Kidney capillary endothelial cell (primary cell): ENCODE measurements at regions not wholly inside any gene's neighbourhood (a gene's known extent, or its start where the extent isn't known, plus 50 kb on each side); places are given as distances from the start of the nearest gene placed in this dataset.
A peak's percentile ranks its signal among the peaks of the same experiment; 100 is the strongest.

Experiments used
- DNase-seq: peaks from one replicate; pipeline ENCODE4 v3.0.0-alpha.2; 2018; ENCODE audit warnings: low spot score

DNA sequence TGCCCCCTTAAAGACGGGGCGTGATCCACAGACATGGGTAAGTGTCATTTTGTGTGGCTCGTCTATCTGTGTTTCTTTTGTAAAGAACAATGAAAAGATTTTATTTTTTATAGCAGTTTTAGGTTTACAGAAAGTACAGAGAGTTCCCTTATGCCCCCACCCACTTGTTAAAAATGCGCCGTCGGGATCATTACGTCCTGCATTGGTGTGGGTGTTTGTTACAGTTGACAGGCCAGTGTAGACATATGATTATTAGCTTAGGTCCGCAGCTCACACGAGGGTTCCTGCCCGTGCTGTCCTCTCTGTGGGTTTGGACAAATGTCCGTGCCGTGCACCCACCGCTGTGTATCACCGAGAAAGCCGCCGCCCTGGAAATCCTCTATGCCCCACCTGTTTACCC is 50.5 kb downstream of the RGS12 start:
- no peak for DNase-seq

DNA sequence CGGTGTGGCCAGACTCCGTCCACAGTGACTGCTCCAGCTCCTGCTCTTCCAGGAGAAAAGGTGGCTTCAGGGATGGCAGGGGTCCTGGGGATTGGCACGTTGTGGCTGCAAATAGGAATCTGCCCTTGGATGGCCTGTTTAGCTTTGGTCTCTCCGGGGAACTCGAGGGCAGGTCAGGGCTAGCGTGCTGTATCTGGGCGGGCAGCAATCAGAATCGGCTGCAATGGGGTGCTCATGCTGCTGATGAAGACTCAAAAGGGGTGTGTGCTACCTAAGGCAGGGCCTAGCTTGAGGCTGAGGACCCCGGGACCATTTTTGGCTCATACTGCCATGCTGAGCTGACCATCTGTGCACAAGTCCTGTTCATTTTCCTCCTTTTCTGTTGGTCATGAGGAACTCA is 51.3 kb downstream of the RGS12 start:
- DNase-seq = no peak

DNA sequence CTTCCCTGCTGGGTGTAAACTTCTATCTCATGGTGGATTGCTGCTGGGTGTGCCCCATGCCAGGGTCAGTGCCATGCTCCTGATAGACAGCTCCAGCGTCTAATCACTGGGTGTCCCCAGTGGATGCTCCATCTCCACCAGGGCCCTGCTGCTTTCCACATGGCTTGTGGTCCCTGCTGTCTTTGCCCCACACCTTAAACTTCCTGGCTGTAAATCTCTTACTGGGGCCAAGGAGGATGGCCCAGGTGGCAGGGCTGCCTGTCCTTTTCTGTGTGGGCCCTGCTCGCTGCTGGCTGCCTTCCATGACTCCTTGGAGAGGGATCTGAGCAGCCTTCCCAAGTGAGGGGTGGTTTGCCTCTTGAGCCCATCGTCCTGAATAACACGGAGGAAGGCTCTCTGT is 51.8 kb downstream of the RGS12 start:
- no peak for DNase-seq

DNA sequence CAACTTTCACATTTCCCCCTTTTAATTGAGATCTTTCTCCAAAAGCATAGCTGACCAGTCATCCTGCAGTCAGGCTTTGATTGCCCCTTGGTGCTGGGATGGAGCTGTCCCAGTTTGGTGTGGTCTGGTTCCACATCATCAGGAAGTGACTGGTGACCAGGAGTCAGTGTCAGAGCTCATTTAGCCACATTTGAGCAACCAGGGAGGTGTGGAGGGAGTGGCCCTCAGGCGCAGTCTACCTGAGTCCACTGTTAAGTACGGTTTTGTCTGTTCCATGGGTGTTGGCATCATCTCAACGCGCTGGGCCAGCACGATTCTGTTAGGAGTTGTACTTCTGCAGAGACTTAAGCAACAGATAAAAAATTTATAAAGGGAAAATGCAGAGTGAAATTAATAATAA is 52.6 kb downstream of the RGS12 start:
- no peak for DNase-seq

DNA sequence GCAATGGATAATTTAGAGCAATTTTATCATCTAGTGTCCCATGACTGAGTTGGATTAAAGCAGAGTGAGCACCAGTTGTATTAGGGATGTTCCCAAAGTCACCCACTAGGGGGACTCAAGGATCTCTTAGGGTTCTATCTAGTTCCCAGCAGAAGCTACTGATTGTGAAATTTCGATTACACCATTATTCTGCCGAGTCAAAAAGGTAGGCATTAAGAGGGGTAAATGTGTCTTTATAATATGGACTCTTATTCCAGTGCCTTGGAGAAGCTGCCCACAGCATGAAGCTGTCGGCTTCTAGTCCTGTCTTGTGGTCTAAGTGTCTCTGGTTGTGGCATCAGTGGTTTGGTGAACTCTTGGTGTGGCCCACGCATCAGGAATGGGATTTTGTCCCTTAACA is 53.3 kb downstream of the RGS12 start:
- peak; percentile 72 for DNase-seq

DNA sequence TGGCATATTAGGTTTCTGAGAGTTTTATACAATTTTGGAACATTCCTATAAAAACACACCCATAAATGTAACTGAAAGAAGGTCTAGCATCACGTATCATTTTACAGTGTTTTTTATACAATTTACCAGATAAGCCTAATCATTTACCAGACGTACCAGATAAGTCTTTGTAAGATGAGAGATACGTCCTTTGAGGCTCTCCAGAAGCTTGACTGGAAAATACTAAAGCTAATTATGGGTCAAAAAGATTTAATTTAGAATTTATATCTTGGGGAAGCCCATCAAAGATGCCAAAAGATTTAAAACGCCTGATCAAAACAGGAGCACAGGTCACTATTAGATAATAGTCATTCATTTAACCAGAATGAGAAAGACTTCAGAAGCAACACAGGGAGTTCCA is 55.0 kb downstream of the RGS12 start:
- DNase-seq = no peak

DNA sequence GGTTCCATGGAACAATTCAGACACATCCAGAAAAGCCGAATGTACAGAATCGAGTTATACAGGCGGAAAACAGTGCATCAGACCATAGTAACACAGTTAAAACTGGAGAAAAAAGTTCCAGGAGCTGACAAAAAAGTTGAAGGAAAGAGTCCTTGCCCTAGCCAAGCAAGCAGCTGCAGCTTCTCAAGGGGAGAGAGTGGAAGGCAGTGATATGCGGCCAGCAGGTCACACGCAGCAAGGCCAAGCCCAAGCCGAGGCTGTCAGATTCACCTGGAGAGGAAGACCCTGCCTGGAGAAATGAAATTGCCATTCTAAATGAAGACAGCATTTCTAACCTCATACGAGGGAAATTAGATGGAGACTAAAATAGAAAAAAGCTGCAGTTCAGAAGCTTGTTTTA is 55.8 kb downstream of the RGS12 start:
- no peak for DNase-seq

DNA sequence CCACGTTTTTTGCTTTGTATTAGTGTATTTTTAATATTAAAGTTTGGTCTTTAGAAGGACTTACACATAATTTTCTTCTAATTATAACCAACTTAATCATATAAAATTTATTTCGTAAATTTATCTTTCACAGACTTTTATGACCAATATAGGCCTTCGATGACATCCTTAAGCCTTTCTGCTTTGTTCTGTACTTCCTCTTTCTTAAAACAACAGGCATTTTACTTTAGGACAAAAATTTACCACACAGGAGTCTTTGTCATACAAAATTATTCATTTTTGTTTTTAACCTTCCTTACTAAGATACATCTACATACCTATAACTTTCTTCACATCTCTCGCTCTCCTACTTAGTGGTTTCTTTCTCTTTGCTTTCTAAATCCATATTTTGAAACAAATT is 56.3 kb downstream of the RGS12 start:
- DNase-seq = no peak

DNA sequence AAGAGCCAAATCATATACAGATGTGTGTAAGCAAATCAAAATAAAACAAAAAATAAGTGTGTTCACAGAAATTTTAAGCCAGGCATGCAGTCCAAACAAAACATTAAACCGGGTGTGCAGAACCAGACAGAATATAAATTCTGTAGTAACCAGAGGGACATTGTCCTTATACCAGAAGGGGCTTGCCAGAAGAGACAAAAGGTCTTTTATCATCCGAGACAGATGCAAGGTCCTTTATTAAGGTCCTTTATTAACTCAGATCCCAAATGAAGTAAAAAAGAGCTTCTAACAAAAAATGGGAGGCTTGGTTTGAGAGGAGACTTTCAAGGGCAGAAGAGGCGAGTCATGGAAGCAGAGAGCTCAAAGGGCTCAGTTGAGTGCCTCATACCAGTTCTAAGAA is 59.2 kb downstream of the RGS12 start:
- no peak for DNase-seq

DNA sequence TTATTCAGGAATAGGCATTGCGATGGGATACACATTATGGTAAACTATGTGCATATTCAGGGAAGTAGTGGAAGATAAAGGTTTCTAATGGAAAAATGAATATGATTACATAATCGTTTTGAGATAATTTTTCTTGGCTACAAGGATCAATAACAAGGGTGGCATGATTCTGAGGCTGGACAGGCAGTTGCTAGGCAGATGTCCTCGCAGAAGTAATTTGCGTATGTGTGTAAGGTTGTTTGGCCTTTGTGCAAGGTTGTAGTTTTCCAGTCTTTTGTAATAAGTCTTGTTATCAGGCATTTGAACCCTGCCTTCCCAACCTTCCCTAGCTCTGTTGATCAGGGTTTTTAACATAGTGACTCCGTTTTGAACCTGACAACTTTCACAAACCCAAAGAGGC is 59.7 kb downstream of the RGS12 start:
- DNase-seq = no peak

DNA sequence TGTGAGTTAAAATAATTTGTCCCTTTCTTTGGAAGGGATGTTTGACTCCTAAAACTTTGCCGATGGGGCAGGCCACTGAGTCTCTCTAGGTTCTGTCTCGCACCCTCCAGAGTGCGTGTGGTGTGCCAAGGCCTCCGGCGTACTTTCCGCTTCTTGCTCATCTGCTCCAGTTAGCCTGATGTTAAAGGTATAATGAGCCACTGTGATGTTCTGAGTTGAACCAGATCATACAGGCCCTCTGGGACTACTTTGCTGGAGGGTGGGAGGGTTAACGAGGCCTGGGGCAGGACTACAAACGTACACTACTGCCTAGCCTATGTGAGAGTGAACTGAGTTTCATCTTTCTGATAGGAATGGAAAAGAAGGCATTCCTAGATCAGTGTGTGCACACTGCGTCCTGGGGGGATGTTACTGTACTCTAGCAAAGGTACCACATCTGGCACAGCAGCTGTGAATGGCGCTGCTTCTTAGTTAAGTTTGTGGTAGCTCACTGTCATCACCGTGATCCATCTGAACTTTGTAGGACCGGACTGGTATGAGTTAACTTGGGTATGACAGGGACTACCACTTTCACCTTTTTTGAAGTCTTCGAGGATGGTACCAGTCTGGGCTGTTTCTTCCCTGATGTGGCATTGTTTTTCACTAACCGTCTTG is 60.2 kb downstream of the RGS12 start:
- DNase-seq = no peak

DNA sequence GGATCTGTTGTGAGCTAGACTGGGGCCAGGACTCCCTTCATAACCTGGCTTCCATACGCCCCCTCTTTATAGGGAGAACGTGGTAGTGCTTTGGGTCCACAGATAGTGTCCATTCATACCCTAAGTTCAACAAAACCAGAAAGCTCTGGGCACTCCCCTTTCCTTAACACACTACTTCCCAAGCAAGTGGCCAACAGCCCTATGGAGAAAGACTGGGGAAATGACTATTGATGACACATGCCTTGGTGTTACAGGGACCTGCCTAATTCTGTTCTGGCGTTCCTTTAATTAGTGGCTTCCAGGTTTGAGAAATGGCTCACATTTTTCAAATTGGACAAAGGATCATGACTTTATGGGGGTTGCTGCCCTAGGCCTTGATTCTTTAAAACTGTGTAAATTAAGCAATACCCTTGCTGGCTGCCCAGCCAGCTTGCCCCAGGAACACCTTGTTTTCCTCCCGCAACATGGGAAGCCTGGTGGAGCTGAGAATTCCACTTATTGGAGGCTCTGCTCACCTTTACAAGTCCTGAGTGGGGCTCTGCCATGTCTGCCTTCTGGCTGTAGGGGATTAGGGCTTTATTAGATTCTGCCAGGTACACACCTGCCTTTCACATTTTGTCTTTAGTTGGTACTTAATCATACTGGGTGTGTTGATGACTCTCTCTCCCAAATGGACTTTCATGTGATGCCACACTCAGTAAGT is 61.1 kb downstream of the RGS12 start:
- no peak for DNase-seq

DNA sequence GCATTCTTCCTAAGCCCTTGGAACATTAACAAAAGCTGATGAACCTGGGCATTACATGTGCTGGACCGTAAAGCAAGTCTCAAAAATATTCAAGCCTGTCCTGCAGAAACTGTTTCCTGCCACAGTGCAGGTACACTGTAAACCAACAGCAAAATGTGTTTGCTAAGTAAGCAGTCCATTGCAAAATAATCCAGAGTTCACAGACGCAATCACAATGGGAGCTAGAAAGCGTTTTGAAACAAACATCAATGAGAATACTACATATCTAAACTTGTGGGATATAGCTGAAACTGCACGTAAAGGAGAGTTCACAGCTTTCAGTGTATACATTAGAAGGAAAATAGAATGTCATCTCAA is 61.6 kb downstream of the RGS12 start:
- DNase-seq = no peak

DNA sequence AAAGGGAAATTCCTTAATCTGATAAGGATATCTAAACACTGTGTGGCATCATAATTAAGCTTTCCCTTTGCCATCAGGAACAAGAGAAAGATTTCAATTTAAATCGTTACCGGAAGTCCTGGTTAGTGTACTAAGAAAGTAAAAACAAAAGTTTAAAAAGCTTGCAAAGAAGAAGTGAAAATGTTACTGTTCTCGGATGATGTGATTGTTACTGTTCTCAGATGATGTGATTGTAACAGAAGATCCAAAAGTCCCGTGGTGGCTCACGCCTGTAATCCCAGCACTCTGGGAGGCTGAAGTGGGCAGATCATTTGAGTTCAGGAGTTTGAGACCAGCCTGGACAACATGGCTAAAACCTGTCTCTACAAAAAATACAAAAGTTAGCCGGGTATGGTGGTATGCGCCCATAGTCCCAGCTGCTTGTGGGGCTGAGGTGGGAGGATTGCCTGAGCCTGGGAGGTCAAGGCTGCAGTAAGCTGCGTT is 62.5 kb downstream of the RGS12 start:
- no peak for DNase-seq

DNA sequence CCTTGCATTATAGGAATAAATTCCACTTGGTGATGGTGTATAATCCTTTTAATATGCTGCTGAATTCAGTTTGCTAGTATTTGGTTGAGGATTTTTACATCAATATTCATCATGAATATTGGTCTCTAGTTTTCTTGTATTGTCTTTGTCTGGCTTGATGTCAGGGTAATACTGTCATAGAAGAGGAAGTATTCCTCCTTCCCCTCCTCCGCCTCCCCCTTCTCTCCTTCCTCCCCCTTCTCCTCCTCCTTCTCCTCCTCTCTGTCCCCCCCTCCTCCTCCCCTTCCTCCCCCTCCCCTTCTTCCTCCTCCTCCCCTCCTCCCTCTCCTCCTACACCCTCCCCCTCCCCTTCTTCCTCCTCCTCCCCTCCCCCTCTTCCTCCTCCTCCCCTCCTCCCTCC is 65.8 kb downstream of the RGS12 start:
- DNase-seq = no peak

DNA sequence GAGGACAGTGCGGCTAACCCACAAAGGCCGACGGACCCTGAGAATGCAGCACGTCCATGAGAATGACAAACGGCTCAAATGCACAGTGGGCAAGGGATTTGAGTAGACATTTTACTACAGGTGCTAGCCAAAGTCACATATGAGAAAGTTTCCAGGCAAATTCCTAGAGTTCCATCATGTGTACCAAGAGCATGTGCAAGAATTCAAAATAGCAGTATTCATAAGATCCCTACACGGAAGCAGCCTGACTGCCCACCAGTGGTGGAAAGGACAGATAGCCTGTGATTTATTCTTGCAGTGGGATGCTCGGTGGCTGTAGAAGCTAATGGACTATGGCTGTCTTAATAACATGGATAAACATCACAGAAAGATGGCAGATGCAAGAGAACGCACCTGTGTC is 68.0 kb downstream of the RGS12 start:
- DNase-seq = no peak

DNA sequence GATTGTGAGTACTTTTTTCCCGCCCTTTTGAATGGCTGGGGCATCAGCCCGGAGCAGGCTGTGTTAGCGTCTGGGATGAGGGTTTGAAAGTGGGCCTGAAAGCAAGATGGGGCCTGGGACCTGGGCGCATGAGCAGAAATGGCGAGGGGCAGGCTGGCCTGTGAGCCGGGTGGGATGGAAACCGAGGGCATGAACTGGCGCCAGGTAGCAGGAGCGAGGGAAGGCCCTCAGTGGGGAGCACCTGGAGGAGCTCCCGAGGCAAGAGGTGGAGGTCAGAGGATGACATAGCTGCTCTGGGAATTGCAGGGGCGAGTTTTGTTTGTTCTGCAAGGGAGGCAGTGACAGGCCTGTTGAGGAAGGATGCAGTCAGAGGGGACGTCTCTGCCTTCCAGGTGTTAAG is 68.6 kb downstream of the RGS12 start:
- no peak for DNase-seq

DNA sequence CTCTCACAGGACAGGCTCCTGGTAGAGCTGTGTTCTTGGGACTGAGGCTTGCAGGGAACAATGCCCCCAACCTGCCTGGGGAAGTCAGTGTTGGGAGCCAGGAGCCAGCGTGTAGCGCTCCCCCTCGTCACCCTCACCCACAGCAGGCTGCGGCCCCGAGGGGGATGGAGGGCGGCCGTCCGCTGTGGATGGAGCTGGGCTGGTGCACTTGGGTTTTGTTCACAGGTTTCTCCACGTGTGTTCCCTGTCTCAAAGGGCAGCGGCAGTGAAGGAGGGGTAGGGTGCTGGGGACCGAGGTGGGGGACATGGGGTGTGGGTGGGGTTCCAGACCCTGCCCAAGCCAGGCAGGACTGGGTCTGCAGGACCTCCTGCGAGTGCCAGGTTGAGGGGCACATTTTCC is 69.1 kb downstream of the RGS12 start:
- DNase-seq = no peak

DNA sequence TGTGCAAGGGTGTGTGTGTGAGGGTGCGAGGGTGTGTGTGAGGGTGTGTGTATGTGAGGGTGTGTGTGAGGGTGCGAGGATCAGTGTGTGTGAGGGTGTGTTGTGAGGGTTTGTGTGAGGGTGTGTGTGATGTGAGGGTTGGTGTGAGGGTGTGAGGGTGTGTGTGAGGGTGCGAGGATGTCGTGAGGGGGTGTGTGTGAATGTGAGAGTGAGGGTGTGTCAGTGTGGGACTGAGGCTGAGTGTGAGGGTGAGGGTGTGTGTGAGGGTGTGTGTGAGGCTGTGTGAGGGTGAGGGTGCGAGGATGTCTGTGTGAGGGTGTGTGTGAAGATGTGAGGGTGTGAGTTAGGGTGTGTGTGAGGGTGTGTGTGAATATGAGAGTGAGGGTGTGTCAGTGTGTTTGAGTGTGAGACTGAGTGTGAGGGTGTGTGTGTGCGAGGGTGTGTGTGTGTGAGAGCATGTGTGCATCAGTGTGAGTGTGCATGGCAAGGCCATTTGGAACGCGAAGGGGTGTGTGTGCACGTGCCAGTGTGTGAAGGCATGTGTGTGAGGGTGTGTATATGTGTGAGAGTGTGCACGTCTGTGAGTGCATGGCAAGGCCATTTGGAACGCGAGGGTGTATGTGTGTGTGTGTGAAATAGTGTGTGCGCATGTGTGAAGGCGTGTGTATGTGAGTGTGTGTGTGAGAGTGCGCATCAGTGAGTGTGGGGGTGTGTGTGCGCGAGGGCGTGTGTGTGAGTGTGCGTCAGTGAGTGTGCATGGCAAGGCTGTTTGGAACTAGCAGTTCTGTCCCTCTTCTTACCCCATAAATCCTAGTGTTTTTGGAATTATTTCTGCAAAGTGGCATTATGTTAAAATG is 69.8 kb downstream of the RGS12 start:
- DNase-seq = no peak

DNA sequence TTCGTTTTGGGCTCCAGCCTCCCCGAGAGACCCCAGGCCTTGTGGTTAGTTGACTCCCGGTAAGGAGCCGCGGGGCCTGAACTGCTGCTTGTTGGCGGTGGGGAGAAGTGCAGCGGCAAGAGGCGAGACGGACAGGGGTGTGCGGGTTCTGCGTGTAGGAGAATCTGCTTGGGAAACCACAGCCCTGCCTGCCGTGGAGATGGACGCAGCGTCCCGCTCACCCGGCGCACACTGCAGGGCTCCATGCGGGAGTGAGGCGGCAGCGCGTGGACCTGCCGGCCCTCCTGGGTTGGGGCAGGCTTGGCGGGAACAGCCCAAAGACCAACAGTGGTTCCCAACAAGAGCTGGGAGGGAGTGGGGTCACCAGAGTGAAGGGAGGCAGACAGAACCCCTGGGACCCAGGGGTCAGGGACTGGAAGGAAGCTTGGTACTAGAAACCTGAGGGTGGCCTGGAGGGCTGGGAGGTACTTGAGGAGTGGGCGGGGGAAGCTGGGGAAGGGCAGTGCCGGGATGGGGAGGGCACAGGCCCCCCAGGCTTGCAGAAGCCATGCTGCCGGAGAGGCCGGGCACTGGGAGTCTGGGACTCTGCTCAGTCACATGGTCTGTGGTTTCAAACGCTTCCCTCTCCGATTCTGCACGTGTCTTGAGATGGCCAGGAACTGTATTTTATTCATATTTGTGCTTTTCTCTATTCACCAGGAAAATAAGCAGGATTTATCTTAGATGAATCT is 70.8 kb downstream of the RGS12 start:
- no peak for DNase-seq

DNA sequence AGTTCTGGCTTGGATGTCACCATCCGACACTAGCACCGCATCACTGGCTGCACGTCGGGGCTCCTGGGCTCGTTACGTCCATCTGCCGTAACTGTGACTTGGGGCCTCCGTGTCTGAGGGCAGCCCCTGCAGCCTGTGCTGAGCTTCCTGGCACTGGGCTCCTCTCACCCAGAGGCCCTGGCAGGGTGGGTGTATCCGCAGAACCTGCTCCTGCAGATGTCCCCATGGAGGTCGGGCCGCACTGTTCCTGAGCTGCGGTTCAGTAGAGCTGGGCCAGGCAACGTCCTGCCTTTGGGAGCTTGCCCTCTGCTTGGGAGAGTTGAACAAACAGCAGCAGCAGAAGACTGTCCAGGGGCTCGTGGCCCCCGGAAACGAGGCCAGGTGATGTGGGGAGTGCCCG is 71.4 kb downstream of the RGS12 start:
- no peak for DNase-seq

DNA sequence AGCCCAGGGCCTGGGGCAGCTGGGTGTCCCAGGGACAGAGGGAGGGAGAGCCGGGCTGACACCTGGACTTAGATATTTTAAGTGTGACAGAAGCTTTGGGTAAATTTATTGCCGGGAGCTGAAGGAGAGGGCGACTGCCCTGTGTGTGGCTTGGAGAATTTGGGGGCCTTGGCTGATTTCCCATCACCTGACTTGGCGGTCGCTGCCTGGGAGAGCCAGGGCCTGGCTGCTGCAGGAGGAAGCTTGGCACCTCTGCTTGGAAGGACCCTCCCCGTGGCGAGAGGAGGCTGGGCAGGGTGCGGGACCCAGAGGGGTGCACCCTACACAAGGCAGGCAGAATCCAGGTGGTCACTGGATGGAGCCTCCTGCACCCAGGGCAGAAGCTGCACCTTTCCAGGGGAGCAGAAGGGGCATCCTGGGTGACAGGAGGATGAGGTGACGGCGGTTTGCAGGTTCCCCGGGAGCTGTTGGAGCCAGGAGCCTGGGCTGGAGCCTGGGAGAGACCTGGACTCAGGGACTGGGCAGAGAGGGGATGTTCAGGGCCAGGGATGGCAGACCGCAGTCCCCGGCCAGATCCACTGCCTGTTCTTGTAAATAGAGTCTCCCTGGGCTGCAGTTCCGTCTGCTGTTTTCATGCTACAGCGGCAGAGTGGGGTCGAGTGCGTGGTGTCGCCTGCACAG is 72.0 kb downstream of the RGS12 start:
- no peak for DNase-seq
